NB4 (cell line): ENCODE measurements at regions not wholly inside any gene's neighbourhood (a gene's known extent, or its start where the extent isn't known, plus 50 kb on each side); places are given as distances from the start of the nearest gene placed in this dataset.

Experiments used
- DNase-seq: peaks from one replicate; pipeline ENCODE4 v3.0.0; 2010; ENCODE audit warnings: low read depth
- H3K4me3 ChIP-seq: one replicate; pipeline ENCODE4 v1.5.1; 2011; ENCODE audit warnings: mild to moderate bottlenecking, low read depth, low read length, moderate library complexity
- CTCF ChIP-seq: IDR thresholded peaks from one replicate; pipeline ENCODE4 v1.5.1; 2012; ENCODE audit warnings: low read depth, low read length
- MAX ChIP-seq: IDR thresholded peaks from 2 replicates; pipeline ENCODE4 v1.6.1; 2011; ENCODE audit warnings: low read depth, low read length
- MYC ChIP-seq: IDR thresholded peaks from 2 replicates; pipeline ENCODE4 v1.6.1; 2011; ENCODE audit warnings: low read depth, low read length
- POLR2A ChIP-seq: IDR thresholded peaks from 2 replicates; pipeline ENCODE4 v1.6.1; 2011; ENCODE audit warnings: mild to moderate bottlenecking; ENCODE audit not compliant: insufficient read length; ENCODE audit errors: extremely low read depth

GRCh38 chr1:115201598-115201997, 112.3 kb upstream of the TSPAN2 start:
- TF ChIP-seq CTCF, result no peak
- TF ChIP-seq MAX, result no peak
- no peak for TF ChIP-seq POLR2A
- no peak for TF ChIP-seq MYC
- H3K4me3 ChIP-seq, result no peak overlapping the region

GRCh38 chr1:115199416-115200132, 110.3 kb upstream of the TSPAN2 start:
- TF ChIP-seq POLR2A (no peak), MYC (no peak), MAX (no peak), CTCF (no peak)
- no peak overlapping the region for H3K4me3 ChIP-seq
- no peak for DNase-seq

More at GRCh38 chr1:115201598-115201997, 112.3 kb upstream of the TSPAN2 start:
- no peak for DNase-seq

GRCh38 chr1:115198938-115199337, 109.6 kb upstream of the TSPAN2 start:
- H3K4me3 ChIP-seq, result no peak overlapping the region
- no peak for TF ChIP-seq CTCF
- no peak for TF ChIP-seq POLR2A
- no peak for TF ChIP-seq MYC
- no peak for TF ChIP-seq MAX
- no peak for DNase-seq

- no peak for DNase-seq
- no peak overlapping the region for H3K4me3 ChIP-seq
- TF ChIP-seq POLR2A (no peak), MYC (no peak), CTCF (no peak), MAX (no peak)
These were observed 107.0 kb upstream of the TSPAN2 start for GRCh38 chr1:115196296-115196695.

- DNase-seq, result no peak
- H3K4me3 ChIP-seq, result no peak overlapping the region
- TF ChIP-seq POLR2A (no peak), CTCF (no peak)
These were observed 105.2 kb upstream of the TSPAN2 start for GRCh38 chr1:115194506-115194905.
